Esophagus muscularis mucosa (tissue), 4 donors: ENCODE measurements at regions not wholly inside any gene's neighbourhood (a gene's known extent, or its start where the extent isn't known, plus 50 kb on each side); places are given as distances from the start of the nearest gene placed in this dataset.
A peak's percentile ranks its signal among the peaks of the same experiment; 100 is the strongest.

ENCODE experiments used
- DNase-seq: peaks from one replicate; pipeline ENCODE4 v3.0.0-alpha.2; 2017; ENCODE audit errors: extremely low spot score
- H3K27ac ChIP-seq, 4 donors: fragments of 200-600 bp; sonication (generic); replicated peaks in 1 of 4; 1 replicate in 3 of 4; 2 replicates in 1 of 4; pipeline ENCODE4 v1.5.1; 2016 to 2019; ENCODE audit warnings: mild to moderate bottlenecking in 1 of 4
- H3K27me3 ChIP-seq, 4 donors: fragments of 200-600 bp; sonication (generic); one replicate each; pipeline versions ENCODE4 v1.5.1 to v1.6.0; 2016 to 2019
- H3K36me3 ChIP-seq, 4 donors: fragments of 200-600 bp; sonication (generic); one replicate each; pipeline ENCODE4 v1.5.1; 2016 to 2019
- H3K4me1 ChIP-seq, 4 donors: fragments of 200-600 bp; sonication (generic); one replicate each; pipeline ENCODE4 v1.5.1; 2016 to 2019
- H3K4me3 ChIP-seq, 4 donors: fragments of 200-600 bp; sonication (generic); 1 replicate in 2 of 4; 2 replicates in 2 of 4; pipeline ENCODE4 v1.5.1; 2016 to 2019; ENCODE audit warnings: mild to moderate bottlenecking in 4 of 4, moderate library complexity in 1 of 4
- H3K9me3 ChIP-seq, 4 donors: fragments of 200-600 bp; sonication (generic); 1 replicate in 3 of 4; 2 replicates in 1 of 4; pipeline ENCODE4 v1.5.1; 2016 to 2019
- EP300 ChIP-seq: sonication (generic); formaldehyde crosslinking; IDR thresholded peaks from one replicate; pipeline ENCODE4 v1.6.1; 2017; ENCODE audit warnings: antibody characterized with exemption
- POLR2A ChIP-seq: fragments of 450-650 bp; IDR thresholded peaks from one replicate; pipeline ENCODE4 v1.6.1; 2017; ENCODE audit warnings: antibody characterized with exemption, moderate library complexity, mild to moderate bottlenecking, low read depth
- POLR2AphosphoS5 ChIP-seq, 2 donors: sonication (generic); formaldehyde crosslinking; IDR thresholded peaks; one replicate each; pipeline ENCODE4 v1.6.1; 2017; ENCODE audit warnings: antibody characterized with exemption in 2 of 2
- WGBS: methylation state at CpG from one replicate; pipeline ENCODE4 v1.1.5; 2018; 5-methylcytosine and 5-hydroxymethylcytosine counted together
- intact Hi-C: fragments of 100-400 bp; cut with DNase I; formaldehyde crosslinking; loops from one replicate; pipeline ENCODE4 v1.15.1; 2023
- TF ChIP-seq, protein P1 (sequence below), 3 experiments: fragments of 200-600 bp in 2 of 3; fragments of 450-650 bp in 1 of 3; sonication (generic) in 2 of 3; IDR thresholded peaks; one replicate each; pipeline ENCODE4 v1.5.1; 2017 to 2019; ENCODE audit warnings: antibody characterized with exemption in 3 of 3, mild to moderate bottlenecking in 2 of 3, moderate library complexity in 1 of 3

DNA sequence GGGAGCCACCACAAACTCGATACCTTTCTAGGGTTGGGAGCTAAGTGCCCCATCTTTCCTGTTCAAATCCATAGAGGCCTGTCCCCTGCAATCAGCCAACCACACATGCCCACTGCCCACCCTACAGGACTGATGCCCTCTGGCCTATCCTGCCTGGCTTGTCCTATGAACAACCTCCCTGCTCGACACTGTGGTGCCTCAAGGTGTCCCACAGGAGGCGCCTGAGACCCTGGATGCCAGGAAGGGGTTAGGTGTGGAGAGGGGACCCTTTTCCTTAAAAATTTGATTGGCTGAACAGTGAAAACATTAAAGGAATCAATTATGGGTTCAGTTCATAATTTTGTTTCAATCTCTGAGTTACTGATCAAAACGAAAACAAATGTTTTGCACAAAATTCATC is 97.3 kb upstream of the FZD10 start:
- TF ChIP-seq POLR2AphosphoS5 (IDR thresholded peaks at IDR 0.05): no peak
- no peak for TF ChIP-seq EP300
- no peak for TF ChIP-seq POLR2A
- TF ChIP-seq, protein P1, sequence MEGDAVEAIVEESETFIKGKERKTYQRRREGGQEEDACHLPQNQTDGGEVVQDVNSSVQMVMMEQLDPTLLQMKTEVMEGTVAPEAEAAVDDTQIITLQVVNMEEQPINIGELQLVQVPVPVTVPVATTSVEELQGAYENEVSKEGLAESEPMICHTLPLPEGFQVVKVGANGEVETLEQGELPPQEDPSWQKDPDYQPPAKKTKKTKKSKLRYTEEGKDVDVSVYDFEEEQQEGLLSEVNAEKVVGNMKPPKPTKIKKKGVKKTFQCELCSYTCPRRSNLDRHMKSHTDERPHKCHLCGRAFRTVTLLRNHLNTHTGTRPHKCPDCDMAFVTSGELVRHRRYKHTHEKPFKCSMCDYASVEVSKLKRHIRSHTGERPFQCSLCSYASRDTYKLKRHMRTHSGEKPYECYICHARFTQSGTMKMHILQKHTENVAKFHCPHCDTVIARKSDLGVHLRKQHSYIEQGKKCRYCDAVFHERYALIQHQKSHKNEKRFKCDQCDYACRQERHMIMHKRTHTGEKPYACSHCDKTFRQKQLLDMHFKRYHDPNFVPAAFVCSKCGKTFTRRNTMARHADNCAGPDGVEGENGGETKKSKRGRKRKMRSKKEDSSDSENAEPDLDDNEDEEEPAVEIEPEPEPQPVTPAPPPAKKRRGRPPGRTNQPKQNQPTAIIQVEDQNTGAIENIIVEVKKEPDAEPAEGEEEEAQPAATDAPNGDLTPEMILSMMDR (IDR thresholded peaks at IDR 0.05): no peak
- no peak for DNase-seq
- intact Hi-C loops: no loop called here
- H3K4me1 ChIP-seq: no peaks in the 10 kb centered on the region
- no peaks in the 10 kb centered on the region for H3K36me3 ChIP-seq
- H3K4me3 ChIP-seq: no peak overlapping the region
- H3K27me3 ChIP-seq: peaks cover 0 to 24% (median 0%) of the 10 kb centered on the region in 4 donors
- no peak overlapping the region for H3K27ac ChIP-seq
- WGBS: 78% methylated on average over 3 of the region's 4 CpGs
- H3K9me3 ChIP-seq: no peaks in the 10 kb centered on the region

DNA sequence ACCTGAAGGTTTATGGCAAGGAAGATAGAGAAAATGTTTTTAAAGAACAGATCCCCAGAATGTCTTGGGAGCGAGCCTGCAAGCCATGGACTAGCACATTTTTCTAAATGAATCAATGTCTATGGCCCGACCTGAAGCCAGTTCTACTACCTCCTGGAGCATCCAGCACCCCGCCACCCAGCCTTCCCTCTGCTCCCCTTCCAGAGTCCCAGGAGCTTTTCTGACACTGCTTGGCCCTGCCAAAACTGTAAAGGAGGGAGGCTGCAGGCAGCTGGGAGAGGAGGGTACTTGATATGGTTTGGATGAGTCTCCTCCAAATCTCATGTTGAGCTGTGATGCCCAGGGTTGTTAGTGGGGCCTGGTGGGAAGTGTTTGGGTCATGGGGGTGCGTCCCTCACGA is 95.5 kb upstream of the FZD10 start:
- Histone ChIP-seq H3K27me3 (peaks cover 0 to 29% (median 0%) of the 10 kb centered on the region in 4 donors), H3K9me3 (no peaks in the 10 kb centered on the region), H3K4me3 (no peak overlapping the region), H3K27ac (no peak overlapping the region), H3K4me1 (no peaks in the 10 kb centered on the region), H3K36me3 (no peaks in the 10 kb centered on the region)
- TF ChIP-seq POLR2AphosphoS5 (IDR thresholded peaks at IDR 0.05): no peak
- no peak for TF ChIP-seq POLR2A
- TF ChIP-seq, protein P1 (IDR thresholded peaks at IDR 0.05): no peak
- intact Hi-C loops: no loop called here
- WGBS: 91% methylated on average over 3 of the region's 5 CpGs
- DNase-seq: no peak

DNA sequence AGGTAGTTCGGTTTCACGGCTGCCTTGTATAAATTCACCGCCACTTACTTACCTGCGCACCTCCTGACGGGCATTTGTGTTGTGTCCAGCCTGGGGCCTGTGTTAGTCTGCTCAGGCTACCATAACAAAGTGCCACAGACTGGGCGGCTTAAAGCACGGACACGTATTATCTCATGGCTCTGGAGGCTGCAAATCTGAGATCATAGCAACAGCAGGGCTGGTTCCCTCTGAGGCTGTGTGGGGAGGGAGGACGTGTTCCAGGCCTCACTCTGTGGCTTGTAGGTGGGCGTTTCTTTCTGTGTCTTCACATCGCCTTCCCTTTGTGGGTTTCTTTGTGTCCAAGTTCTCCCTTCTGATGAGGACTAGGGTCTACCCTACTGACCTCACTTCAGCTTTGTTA is 93.5 kb upstream of the FZD10 start:
- Histone ChIP-seq H3K27ac (no peak overlapping the region), H3K27me3 (peaks cover 0 to 26% (median 0%) of the 10 kb centered on the region in 4 donors), H3K4me1 (no peaks in the 10 kb centered on the region), H3K9me3 (no peaks in the 10 kb centered on the region), H3K36me3 (no peaks in the 10 kb centered on the region), H3K4me3 (no peak overlapping the region)
- WGBS: 78% methylated on average over 6 of the region's 11 CpGs
- intact Hi-C loops: no loop called here
- TF ChIP-seq POLR2AphosphoS5 (IDR thresholded peaks at IDR 0.05): no peak
- no peak for TF ChIP-seq EP300
- TF ChIP-seq POLR2A: no peak
- TF ChIP-seq, protein P1 (IDR thresholded peaks at IDR 0.05): no peak
- no peak for DNase-seq

DNA sequence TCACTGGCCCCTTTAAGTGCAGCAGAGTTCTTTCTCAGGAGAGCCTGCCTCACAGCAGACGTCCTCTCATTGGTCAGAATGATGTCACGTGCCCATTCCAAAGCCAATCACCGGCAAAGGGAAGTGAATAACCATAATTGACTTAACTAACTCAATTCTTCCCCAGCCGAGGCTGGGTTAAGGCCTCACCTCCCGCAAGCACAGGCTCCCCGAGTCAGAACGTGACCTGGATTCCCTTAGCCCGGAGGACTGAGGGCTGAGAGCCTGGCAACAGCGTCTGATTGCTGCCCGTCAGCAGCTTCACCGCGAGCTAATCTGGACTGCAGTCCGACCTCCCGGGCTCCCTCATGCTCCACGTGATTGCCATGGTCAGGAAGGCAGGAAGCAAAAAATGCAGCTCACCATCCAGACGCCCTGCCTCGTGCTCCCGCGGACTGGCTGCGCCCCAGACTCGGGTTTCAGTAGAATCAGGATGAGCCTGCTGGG is 92.1 kb upstream of the FZD10 start:
- 57% methylated on average over 19 of the region's 21 CpGs for WGBS

More for the DNA sequence above, 92.1 kb upstream of the FZD10 start:
- Histone ChIP-seq H3K36me3 (no peaks in the 10 kb centered on the region), H3K4me3 (peak overlapping the region in 2 of 4 donors; percentile 2 to 20), H3K27me3 (peaks cover 0 to 33% (median 0%) of the 10 kb centered on the region in 4 donors), H3K9me3 (no peaks in the 10 kb centered on the region), H3K27ac (no peak overlapping the region), H3K4me1 (no peaks in the 10 kb centered on the region)
- TF ChIP-seq POLR2A (no peak), POLR2AphosphoS5 (IDR thresholded peaks at IDR 0.05) (no peak), EP300 (no peak)
- TF ChIP-seq, protein P1 (IDR thresholded peaks at IDR 0.05): no peak
- no peak for DNase-seq
- intact Hi-C loops: no loop called here
